GM23248 (cell line): ENCODE measurements at regions not wholly inside any gene's neighbourhood (a gene's known extent, or its start where the extent isn't known, plus 50 kb on each side); places are given as distances from the start of the nearest gene placed in this dataset.

Source experiments
- EZH2 ChIP-seq: fragments of 200-600 bp; sonication (generic); IDR thresholded peaks from 2 replicates; pipeline ENCODE4 v1.6.1; 2018; ENCODE audit warnings: antibody characterized with exemption, mild to moderate bottlenecking; ENCODE audit not compliant: insufficient read depth, poor library complexity, severe bottlenecking
- EZH2phosphoT487 ChIP-seq: fragments of 200-600 bp; sonication (generic); IDR thresholded peaks from 2 replicates; pipeline ENCODE4 v1.6.1; 2018; ENCODE audit warnings: antibody characterized with exemption, moderate library complexity, mild to moderate bottlenecking, low read depth; ENCODE audit not compliant: insufficient read depth

- TF ChIP-seq EZH2phosphoT487 (no peak), EZH2 (no peak)
These were observed 763.9 kb upstream of the GRM7 start for GRCh38 chr3:6097021-6097420.
